ENCODE measurements at regions not wholly inside any gene's neighbourhood (a gene's known extent, or its start where the extent isn't known, plus 50 kb on each side); places are given as distances from the start of the nearest gene placed in this dataset.

GRCh38 chr12:34372003-34372402 lies 349.7 kb downstream of the ALG10 start:
- Mint-ChIP-seq H3K4me1 (no peaks in the 10 kb centered on the region), H3K9me3 (peaks cover 40% of the 10 kb centered on the region), H3K27me3 (ENCODE audit: insufficient read depth, low read depth) (peaks cover 7% of the 10 kb centered on the region), H3K4me3 (no peak overlapping the region), H3K36me3 (no peaks in the 10 kb centered on the region), H3K27ac (no peak overlapping the region)
- Histone ChIP-seq H3F3A (ENCODE audit: low read depth) (no peaks in the 10 kb centered on the region), H3K4me1 (no peaks in the 10 kb centered on the region), H3K9ac (no peak overlapping the region), H3K4me3 (no peak overlapping the region), H3K79me2 (ENCODE audit: low read depth) (no peaks in the 10 kb centered on the region), H4K20me1 (ENCODE audit: low read depth) (no peaks in the 10 kb centered on the region), H3K27ac (no peak overlapping the region), H2AFZ (replicated peaks) (no peak overlapping the region), H3K9me3 (ENCODE audit: low read depth) (no peaks in the 10 kb centered on the region), H3K36me3 (no peaks in the 10 kb centered on the region), H3K27me3 (no peaks in the 10 kb centered on the region), H3K4me2 (no peak overlapping the region)
- no peak for DNase-seq (ENCODE audit: low spot score)
- no peak for TF ChIP-seq EZH2phosphoT487 (IDR thresholded peaks at IDR 0.05)
- no peak for TF ChIP-seq CTCF (IDR thresholded peaks at IDR 0.05)
- no peak for TF ChIP-seq EZH2 (IDR thresholded peaks at IDR 0.05)

- no peak overlapping the region for H3K27ac ChIP-seq
- no peaks in the 10 kb centered on the region for H3F3A ChIP-seq (ENCODE audit: low read depth)
- H4K20me1 ChIP-seq (ENCODE audit: low read depth), result no peaks in the 10 kb centered on the region
- H3K79me2 ChIP-seq (ENCODE audit: low read depth), result no peaks in the 10 kb centered on the region
- H3K9me3 ChIP-seq (ENCODE audit: low read depth), result no peaks in the 10 kb centered on the region
- H3K27me3 ChIP-seq, result no peaks in the 10 kb centered on the region
- no peak overlapping the region for H3K4me3 ChIP-seq
- no peaks in the 10 kb centered on the region for H3K36me3 Mint-ChIP-seq
- no peaks in the 10 kb centered on the region for H3K4me1 Mint-ChIP-seq
- H3K9me3 Mint-ChIP-seq, result peaks cover 49% of the 10 kb centered on the region
- no peak overlapping the region for H3K4me2 ChIP-seq
- H3K4me3 Mint-ChIP-seq, result no peak overlapping the region
- no peaks in the 10 kb centered on the region for H3K4me1 ChIP-seq
- H3K36me3 ChIP-seq, result no peaks in the 10 kb centered on the region
- no peak for DNase-seq (ENCODE audit: low spot score)
- no peak overlapping the region for H2AFZ ChIP-seq (replicated peaks)
- no peak overlapping the region for H3K9ac ChIP-seq
- peaks cover 7% of the 10 kb centered on the region for H3K27me3 Mint-ChIP-seq (ENCODE audit: insufficient read depth, low read depth)
- no peak overlapping the region for H3K27ac Mint-ChIP-seq
- no peak for TF ChIP-seq CTCF (IDR thresholded peaks at IDR 0.05)
- no peak for TF ChIP-seq EZH2 (IDR thresholded peaks at IDR 0.05)
- TF ChIP-seq EZH2phosphoT487 (IDR thresholded peaks at IDR 0.05), result no peak
These were observed 351.6 kb downstream of the ALG10 start for GRCh38 chr12:34373926-34374325.

GRCh38 chr12:34376133-34376799 lies 354.0 kb downstream of the ALG10 start:
- peaks cover 59% of the 10 kb centered on the region for H3K9me3 Mint-ChIP-seq
- no peaks in the 10 kb centered on the region for H3K36me3 Mint-ChIP-seq
- no peak overlapping the region for H3K27ac Mint-ChIP-seq

More at GRCh38 chr12:34376133-34376799, 354.0 kb downstream of the ALG10 start:
- no peak for DNase-seq (ENCODE audit: low spot score)
- no peak overlapping the region for H3K4me3 Mint-ChIP-seq
- Histone ChIP-seq H3K4me2 (no peak overlapping the region), H2AFZ (replicated peaks) (no peak overlapping the region), H3K4me1 (no peaks in the 10 kb centered on the region), H4K20me1 (ENCODE audit: low read depth) (no peaks in the 10 kb centered on the region), H3K9ac (no peak overlapping the region), H3K27me3 (no peaks in the 10 kb centered on the region), H3K27ac (no peak overlapping the region), H3K4me3 (no peak overlapping the region), H3K9me3 (ENCODE audit: low read depth) (no peaks in the 10 kb centered on the region), H3K79me2 (ENCODE audit: low read depth) (no peaks in the 10 kb centered on the region), H3K36me3 (no peaks in the 10 kb centered on the region), H3F3A (ENCODE audit: low read depth) (no peaks in the 10 kb centered on the region)
- no peaks in the 10 kb centered on the region for H3K4me1 Mint-ChIP-seq
- TF ChIP-seq EZH2phosphoT487 (IDR thresholded peaks at IDR 0.05), result no peak
- no peak for TF ChIP-seq EZH2 (IDR thresholded peaks at IDR 0.05)
- TF ChIP-seq CTCF (IDR thresholded peaks at IDR 0.05), result no peak
- peaks cover 5% of the 10 kb centered on the region for H3K27me3 Mint-ChIP-seq (ENCODE audit: insufficient read depth, low read depth)
